Upper lobe of left lung (tissue), 6 donors: ENCODE measurements at regions not wholly inside any gene's neighbourhood (a gene's known extent, or its start where the extent isn't known, plus 50 kb on each side); places are given as distances from the start of the nearest gene placed in this dataset.
A peak's percentile ranks its signal among the peaks of the same experiment; 100 is the strongest.

Experiments used
- ATAC-seq, 2 donors: fragments of 200-7000 bp; cut with Tn5 transposase; one replicate each; pipeline ENCODE4 v1.9.1; 2022; ENCODE audit warnings: mild to moderate bottlenecking in 2 of 2, moderate library complexity in 2 of 2; ENCODE audit not compliant: low FRiP score in 2 of 2
- DNase-seq, 2 donors: peaks; one replicate each; pipeline ENCODE4 v3.0.0-alpha.2; 2019 to 2020
- H3K27ac ChIP-seq, 4 donors: fragments of 200-600 bp; sonication (generic); one replicate each; pipeline ENCODE4 v1.5.1; 2016 to 2019
- H3K27me3 ChIP-seq, 4 donors: fragments of 200-600 bp; sonication (generic); one replicate each; pipeline ENCODE4 v1.5.1; 2017 to 2019
- H3K36me3 ChIP-seq, 4 donors: fragments of 200-600 bp; sonication (generic); one replicate each; pipeline ENCODE4 v1.5.1; 2016 to 2019
- H3K4me1 ChIP-seq, 4 donors: fragments of 200-600 bp; sonication (generic); one replicate each; pipeline ENCODE4 v1.5.1; 2018 to 2019
- H3K4me3 ChIP-seq, 4 donors: fragments of 200-600 bp; sonication (generic); one replicate each; pipeline ENCODE4 v1.5.1; 2017 to 2019; ENCODE audit warnings: mild to moderate bottlenecking in 2 of 4, moderate library complexity in 1 of 4
- H3K9me3 ChIP-seq, 4 donors: fragments of 200-600 bp; sonication (generic); one replicate each; pipeline ENCODE4 v1.5.1; 2018 to 2019
- EP300 ChIP-seq, 4 donors: sonication (generic); formaldehyde crosslinking; IDR thresholded peaks; one replicate each; pipeline ENCODE4 v1.5.1; 2017; ENCODE audit warnings: antibody characterized with exemption in 4 of 4, control low read depth in 2 of 4
- POLR2A ChIP-seq, 4 donors: fragments of 450-650 bp; IDR thresholded peaks; one replicate each; pipeline ENCODE4 v1.5.1; 2016 to 2017; ENCODE audit warnings: antibody characterized with exemption in 4 of 4, mild to moderate bottlenecking in 2 of 4
- POLR2AphosphoS5 ChIP-seq, 2 donors: sonication (generic); formaldehyde crosslinking; IDR thresholded peaks; one replicate each; pipeline ENCODE4 v1.5.1; 2017; ENCODE audit warnings: antibody characterized with exemption in 2 of 2
- WGBS, 2 donors: methylation state at CpG; one replicate each; pipeline ENCODE4 v1.1.5; 2017 to 2018; 5-methylcytosine and 5-hydroxymethylcytosine counted together
- TF ChIP-seq, protein P1 (sequence below), 6 experiments: fragments of 450-650 bp in 4 of 6; fragments of 200-600 bp in 2 of 6; sonication (generic) in 2 of 6; IDR thresholded peaks; one replicate each; pipeline ENCODE4 v1.5.1; 2016 to 2019; ENCODE audit warnings: antibody characterized with exemption in 6 of 6
- donor health status: DM: no; HTN: no; CAD: no; lungs with moderate emphysema.
- donor health status: DM: no; HTN: yes; CAD: no; lungs with severe emphysema.

DNA sequence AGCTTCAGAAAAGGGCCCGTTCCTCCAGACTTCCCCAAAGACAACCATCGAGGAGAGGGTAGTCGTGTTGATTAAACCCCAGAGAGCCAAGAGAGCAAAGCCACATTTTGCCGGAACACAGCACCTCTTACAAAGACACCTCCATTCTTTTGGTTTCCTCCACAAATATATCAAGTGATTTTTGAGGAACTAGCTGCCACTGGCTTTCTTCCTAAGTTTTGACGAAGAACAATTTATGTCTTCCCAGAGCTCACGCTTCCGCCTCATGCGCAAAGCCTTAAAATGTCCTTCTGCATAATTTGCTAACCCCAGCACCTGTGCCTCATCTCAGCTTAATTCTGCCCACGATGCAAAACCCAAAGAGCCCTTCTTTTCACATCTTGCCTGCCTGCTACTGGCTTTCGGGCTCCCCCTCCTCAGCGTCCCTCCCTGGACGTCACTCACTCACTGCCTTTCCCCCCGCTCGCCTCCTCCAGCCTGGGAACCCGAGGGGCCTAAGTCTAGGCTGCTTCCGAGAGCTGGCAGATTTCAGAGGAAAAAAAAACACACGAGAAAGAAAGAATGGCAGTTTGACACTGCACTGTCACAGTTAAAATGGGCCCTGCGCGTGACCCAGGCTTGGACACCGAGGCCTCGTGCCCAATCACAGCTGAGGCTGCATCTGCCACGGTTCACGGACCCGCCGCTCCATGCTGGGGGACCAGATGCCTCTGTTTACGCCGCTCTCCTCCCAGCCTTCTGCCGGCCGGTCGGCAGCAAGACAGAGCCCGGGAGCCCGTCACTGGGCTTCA, 77.6 kb upstream of the IFNAR2 start:
- Histone ChIP-seq H3K27me3 (no peaks in the 10 kb centered on the region), H3K27ac (no peak overlapping the region), H3K4me3 (no peak overlapping the region), H3K4me1 (no peaks in the 10 kb centered on the region), H3K36me3 (no peaks in the 10 kb centered on the region), H3K9me3 (no peaks in the 10 kb centered on the region)
- DNase-seq = peak in 1 of 2 donors; percentile 60
- whole genome bisulfite sequencing, 2 donors = 44 to 50% methylated on average over 32 of the region's 32 CpGs
- no peak for ATAC-seq
- TF ChIP-seq, protein P1, sequence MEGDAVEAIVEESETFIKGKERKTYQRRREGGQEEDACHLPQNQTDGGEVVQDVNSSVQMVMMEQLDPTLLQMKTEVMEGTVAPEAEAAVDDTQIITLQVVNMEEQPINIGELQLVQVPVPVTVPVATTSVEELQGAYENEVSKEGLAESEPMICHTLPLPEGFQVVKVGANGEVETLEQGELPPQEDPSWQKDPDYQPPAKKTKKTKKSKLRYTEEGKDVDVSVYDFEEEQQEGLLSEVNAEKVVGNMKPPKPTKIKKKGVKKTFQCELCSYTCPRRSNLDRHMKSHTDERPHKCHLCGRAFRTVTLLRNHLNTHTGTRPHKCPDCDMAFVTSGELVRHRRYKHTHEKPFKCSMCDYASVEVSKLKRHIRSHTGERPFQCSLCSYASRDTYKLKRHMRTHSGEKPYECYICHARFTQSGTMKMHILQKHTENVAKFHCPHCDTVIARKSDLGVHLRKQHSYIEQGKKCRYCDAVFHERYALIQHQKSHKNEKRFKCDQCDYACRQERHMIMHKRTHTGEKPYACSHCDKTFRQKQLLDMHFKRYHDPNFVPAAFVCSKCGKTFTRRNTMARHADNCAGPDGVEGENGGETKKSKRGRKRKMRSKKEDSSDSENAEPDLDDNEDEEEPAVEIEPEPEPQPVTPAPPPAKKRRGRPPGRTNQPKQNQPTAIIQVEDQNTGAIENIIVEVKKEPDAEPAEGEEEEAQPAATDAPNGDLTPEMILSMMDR (IDR thresholded peaks at IDR 0.05) = no peak
- TF ChIP-seq EP300 (IDR thresholded peaks at IDR 0.05) (no peak), POLR2A (IDR thresholded peaks at IDR 0.05) (no peak), POLR2AphosphoS5 (IDR thresholded peaks at IDR 0.05) (no peak)

DNA sequence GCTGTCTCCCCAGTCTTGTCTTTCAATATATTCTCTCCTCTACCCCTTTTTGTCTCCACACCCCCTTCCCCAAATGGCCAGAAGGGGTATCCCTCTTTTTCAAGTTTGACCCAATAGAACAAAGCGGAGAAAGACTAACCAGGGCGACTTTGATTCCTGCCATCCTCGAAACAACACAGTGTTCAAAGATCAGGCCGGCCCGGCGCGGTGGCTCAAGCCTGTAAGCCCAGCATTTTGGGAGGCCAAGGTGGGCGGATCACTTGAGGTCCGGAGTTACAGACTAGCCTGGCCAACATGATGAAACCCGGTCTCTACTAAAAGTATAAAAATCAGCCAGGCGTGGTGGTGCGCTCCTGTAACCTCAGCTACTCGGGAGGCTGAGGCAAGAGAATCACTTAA, 77.0 kb upstream of the IFNAR2 start:
- WGBS, 2 donors = 94 to 97% methylated on average over 13 of the region's 13 CpGs
- DNase-seq (peak in 1 of 2 donors; percentile 68), ATAC-seq (no peak)
- Histone ChIP-seq H3K36me3 (no peaks in the 10 kb centered on the region), H3K27me3 (no peaks in the 10 kb centered on the region), H3K4me3 (no peak overlapping the region), H3K9me3 (no peaks in the 10 kb centered on the region), H3K27ac (no peak overlapping the region), H3K4me1 (no peaks in the 10 kb centered on the region)
- TF ChIP-seq POLR2A (IDR thresholded peaks at IDR 0.05) = no peak
- TF ChIP-seq, protein P1 (IDR thresholded peaks at IDR 0.05) = no peak
- no peak for TF ChIP-seq EP300 (IDR thresholded peaks at IDR 0.05)
- TF ChIP-seq POLR2AphosphoS5 (IDR thresholded peaks at IDR 0.05) = no peak

DNA sequence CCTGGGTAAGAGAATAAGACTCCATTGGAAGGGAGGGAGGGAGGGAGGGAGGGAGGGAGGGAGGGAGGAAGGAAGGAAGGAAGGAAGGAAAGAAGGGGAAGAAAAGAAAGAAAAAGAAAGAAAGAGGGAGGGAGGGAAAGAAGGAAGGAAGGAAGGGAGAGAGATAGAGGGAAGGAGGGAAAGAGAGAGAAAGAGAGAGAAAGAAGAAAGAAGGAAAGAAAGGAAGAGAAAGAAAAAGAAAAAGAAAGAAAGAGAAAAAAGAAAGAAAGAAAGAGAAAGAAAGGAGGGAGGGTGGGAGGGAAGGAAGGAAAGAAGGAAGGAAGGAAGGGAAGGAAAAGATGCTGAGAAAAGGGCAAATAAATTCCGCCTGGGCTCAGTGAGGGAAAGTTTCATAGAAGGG, 74.7 kb upstream of the IFNAR2 start:
- Histone ChIP-seq H3K4me1 (no peaks in the 10 kb centered on the region), H3K36me3 (no peaks in the 10 kb centered on the region), H3K4me3 (no peak overlapping the region), H3K9me3 (peaks cover 0 to 11% (median 7%) of the 10 kb centered on the region in 4 donors), H3K27ac (no peak overlapping the region), H3K27me3 (no peaks in the 10 kb centered on the region)
- no peak for ATAC-seq
- TF ChIP-seq POLR2A (IDR thresholded peaks at IDR 0.05) (no peak), EP300 (IDR thresholded peaks at IDR 0.05) (no peak), POLR2AphosphoS5 (IDR thresholded peaks at IDR 0.05) (no peak)
- TF ChIP-seq, protein P1 (IDR thresholded peaks at IDR 0.05) = no peak
- WGBS, 2 donors = 72 to 75% methylated on average over 1 of the region's 1 CpG
- DNase-seq = no peak

DNA sequence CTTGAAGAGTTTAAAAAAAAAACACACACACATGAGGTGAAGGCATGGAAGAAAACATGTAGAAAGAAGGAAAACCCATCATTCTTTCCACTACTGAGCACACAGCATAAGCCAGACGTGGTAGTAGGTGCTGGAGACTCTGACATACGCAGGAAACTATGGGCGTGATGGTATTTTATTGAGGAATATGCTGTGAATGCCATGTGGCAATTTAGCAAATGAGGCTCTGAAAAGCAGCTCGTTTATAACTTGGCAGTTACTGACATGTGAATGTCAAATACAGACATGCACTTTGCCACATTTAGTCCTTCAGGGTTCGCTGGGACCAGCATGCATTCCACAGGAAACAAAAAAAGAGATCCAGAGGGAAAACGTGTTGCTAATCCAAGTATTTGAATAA, 74.3 kb upstream of the IFNAR2 start:
- DNase-seq (no peak), ATAC-seq (no peak)
- Histone ChIP-seq H3K36me3 (no peaks in the 10 kb centered on the region), H3K27ac (no peak overlapping the region), H3K27me3 (no peaks in the 10 kb centered on the region), H3K4me3 (no peak overlapping the region), H3K9me3 (peaks cover 0 to 11% (median 7%) of the 10 kb centered on the region in 4 donors), H3K4me1 (no peaks in the 10 kb centered on the region)
- 42 to 45% methylated on average over 6 of the region's 6 CpGs for WGBS, 2 donors
- no peak for TF ChIP-seq POLR2A (IDR thresholded peaks at IDR 0.05)
- TF ChIP-seq POLR2AphosphoS5 (IDR thresholded peaks at IDR 0.05) = no peak
- TF ChIP-seq, protein P1 (IDR thresholded peaks at IDR 0.05) = no peak
- no peak for TF ChIP-seq EP300 (IDR thresholded peaks at IDR 0.05)

DNA sequence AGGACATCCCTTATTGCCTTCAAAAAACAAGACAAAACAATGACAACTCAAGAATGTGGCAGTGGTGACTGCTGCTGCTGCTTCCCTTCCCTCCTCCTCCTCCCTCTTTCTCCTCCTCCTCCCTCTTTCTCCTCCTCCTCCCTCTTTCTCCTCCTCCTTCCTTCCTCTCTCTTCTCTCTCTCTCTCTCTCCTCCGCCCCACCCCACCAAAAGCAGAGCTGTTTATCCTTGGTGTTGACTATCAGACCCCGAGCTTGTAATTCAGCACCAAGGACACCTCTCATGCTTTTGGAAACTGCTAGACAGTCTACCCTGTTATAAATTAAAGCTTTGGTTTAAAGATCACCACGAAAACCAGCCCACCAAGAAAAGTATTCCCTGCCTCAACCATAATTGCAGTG, 72.4 kb upstream of the IFNAR2 start:
- no peak for TF ChIP-seq POLR2AphosphoS5 (IDR thresholded peaks at IDR 0.05)
- TF ChIP-seq, protein P1 (IDR thresholded peaks at IDR 0.05) = no peak
- no peak for TF ChIP-seq EP300 (IDR thresholded peaks at IDR 0.05)
- no peak for TF ChIP-seq POLR2A (IDR thresholded peaks at IDR 0.05)
- Histone ChIP-seq H3K9me3 (peaks cover 0 to 11% (median 7%) of the 10 kb centered on the region in 4 donors), H3K4me1 (no peaks in the 10 kb centered on the region), H3K27me3 (no peaks in the 10 kb centered on the region), H3K27ac (no peak overlapping the region), H3K4me3 (no peak overlapping the region), H3K36me3 (no peaks in the 10 kb centered on the region)
- WGBS, 2 donors = 6 to 13% methylated on average over 3 of the region's 3 CpGs
- no peak for DNase-seq
- ATAC-seq = no peak
